ENCODE measurements at regions not wholly inside any gene's neighbourhood (a gene's known extent, or its start where the extent isn't known, plus 50 kb on each side); places are given as distances from the start of the nearest gene placed in this dataset.
"Not testable (repeated sequence)": the region's sequence is repeated elsewhere in the genome, so short reads cannot be mapped to it uniquely, and the experiment has no call there.

GRCh38 chr2:195437521-195437920 lies 219.5 kb upstream of the SLC39A10 start:
- no peak overlapping the region for H2AFZ ChIP-seq (ENCODE audit: low read depth, low read length)

DNA sequence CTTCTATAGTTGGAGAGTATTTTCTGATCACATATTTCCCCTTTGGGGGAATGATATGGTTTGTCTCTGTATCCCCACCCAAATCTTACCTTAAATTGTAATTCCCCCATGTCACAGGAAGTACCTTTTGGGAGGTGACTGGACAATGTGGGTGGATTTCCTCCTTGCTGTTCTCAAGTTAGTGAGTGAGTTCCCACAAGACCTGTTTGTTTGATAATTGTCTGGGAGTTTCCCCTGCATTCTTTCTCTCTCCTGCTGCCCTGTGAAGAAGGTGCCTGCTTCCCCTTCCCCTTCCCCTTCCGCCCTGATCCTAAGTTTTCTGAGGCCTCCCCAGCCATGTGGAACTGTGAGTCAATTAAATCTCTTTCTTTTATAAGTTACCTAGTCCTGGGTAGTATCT lies 222.7 kb upstream of the SLC39A10 start:
- H3K79me2 ChIP-seq (ENCODE audit: insufficient read depth, low read length), result no peaks in the 10 kb centered on the region
- no peaks in the 10 kb centered on the region for H3K36me3 ChIP-seq (ENCODE audit: insufficient read depth, low read length)
- H4K20me1 ChIP-seq (ENCODE audit: insufficient read depth, low read length), result no peaks in the 10 kb centered on the region
- Mint-ChIP-seq H3K27me3 (ENCODE audit: low read depth, unreplicated experiment) (no peaks in the 10 kb centered on the region), H3K27ac (ENCODE audit: unreplicated experiment) (no peak overlapping the region), H3K4me3 (ENCODE audit: unreplicated experiment) (no peak overlapping the region), H3K36me3 (ENCODE audit: low read depth, unreplicated experiment) (no peaks in the 10 kb centered on the region), H3K9me3 (ENCODE audit: unreplicated experiment) (peaks cover 7% of the 10 kb centered on the region), H3K4me1 (ENCODE audit: low read depth, unreplicated experiment) (no peaks in the 10 kb centered on the region)
- H3K27ac ChIP-seq (ENCODE audit: low read depth, low read length), result no peak overlapping the region
- no peak overlapping the region for H3K9ac ChIP-seq (ENCODE audit: low read length)
- H3K9me3 ChIP-seq (ENCODE audit: insufficient read depth, low read depth, low read length), result no peaks in the 10 kb centered on the region
- no peak overlapping the region for H3K4me2 ChIP-seq (ENCODE audit: low read length)
- H3K4me1 ChIP-seq (ENCODE audit: insufficient read depth, low read length), result no peaks in the 10 kb centered on the region
- no peak for FAIRE-seq
- no peak overlapping the region for H2AFZ ChIP-seq (ENCODE audit: low read depth, low read length)
- no peaks in the 10 kb centered on the region for H3K27me3 ChIP-seq (ENCODE audit: insufficient read depth, low read length)
- DNase-seq (ENCODE audit: low read depth), result no peak
- no peak for TF ChIP-seq EZH2 (IDR thresholded peaks at IDR 0.05; ENCODE audit: insufficient read depth, low read length)
- TF ChIP-seq, protein P1, sequence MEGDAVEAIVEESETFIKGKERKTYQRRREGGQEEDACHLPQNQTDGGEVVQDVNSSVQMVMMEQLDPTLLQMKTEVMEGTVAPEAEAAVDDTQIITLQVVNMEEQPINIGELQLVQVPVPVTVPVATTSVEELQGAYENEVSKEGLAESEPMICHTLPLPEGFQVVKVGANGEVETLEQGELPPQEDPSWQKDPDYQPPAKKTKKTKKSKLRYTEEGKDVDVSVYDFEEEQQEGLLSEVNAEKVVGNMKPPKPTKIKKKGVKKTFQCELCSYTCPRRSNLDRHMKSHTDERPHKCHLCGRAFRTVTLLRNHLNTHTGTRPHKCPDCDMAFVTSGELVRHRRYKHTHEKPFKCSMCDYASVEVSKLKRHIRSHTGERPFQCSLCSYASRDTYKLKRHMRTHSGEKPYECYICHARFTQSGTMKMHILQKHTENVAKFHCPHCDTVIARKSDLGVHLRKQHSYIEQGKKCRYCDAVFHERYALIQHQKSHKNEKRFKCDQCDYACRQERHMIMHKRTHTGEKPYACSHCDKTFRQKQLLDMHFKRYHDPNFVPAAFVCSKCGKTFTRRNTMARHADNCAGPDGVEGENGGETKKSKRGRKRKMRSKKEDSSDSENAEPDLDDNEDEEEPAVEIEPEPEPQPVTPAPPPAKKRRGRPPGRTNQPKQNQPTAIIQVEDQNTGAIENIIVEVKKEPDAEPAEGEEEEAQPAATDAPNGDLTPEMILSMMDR (IDR thresholded peaks at IDR 0.05; ENCODE audit: insufficient read depth, low read depth, low read length), result no peak
- no peak overlapping the region for H3K4me3 ChIP-seq (ENCODE audit: insufficient read depth, low read depth, low read length)

More at GRCh38 chr2:195437521-195437920, 219.5 kb upstream of the SLC39A10 start:
- Histone ChIP-seq H3K4me3 (ENCODE audit: insufficient read depth, low read depth, low read length) (no peak overlapping the region), H3K27me3 (ENCODE audit: insufficient read depth, low read length) (no peaks in the 10 kb centered on the region), H3K79me2 (ENCODE audit: insufficient read depth, low read length) (no peaks in the 10 kb centered on the region), H3K9ac (ENCODE audit: low read length) (no peak overlapping the region), H3K36me3 (ENCODE audit: insufficient read depth, low read length) (no peaks in the 10 kb centered on the region), H3K27ac (ENCODE audit: low read depth, low read length) (no peak overlapping the region), H3K4me1 (ENCODE audit: insufficient read depth, low read length) (no peaks in the 10 kb centered on the region), H3K4me2 (ENCODE audit: low read length) (no peak overlapping the region), H3K9me3 (ENCODE audit: insufficient read depth, low read depth, low read length) (peaks cover 8% of the 10 kb centered on the region), H4K20me1 (ENCODE audit: insufficient read depth, low read length) (no peaks in the 10 kb centered on the region)
- DNase-seq (ENCODE audit: low read depth), result no peak
- Mint-ChIP-seq H3K4me3 (ENCODE audit: unreplicated experiment) (no peak overlapping the region), H3K4me1 (ENCODE audit: low read depth, unreplicated experiment) (no peaks in the 10 kb centered on the region), H3K36me3 (ENCODE audit: low read depth, unreplicated experiment) (no peaks in the 10 kb centered on the region), H3K27ac (ENCODE audit: unreplicated experiment) (no peak overlapping the region), H3K9me3 (ENCODE audit: unreplicated experiment) (peaks cover 17% of the 10 kb centered on the region), H3K27me3 (ENCODE audit: low read depth, unreplicated experiment) (no peaks in the 10 kb centered on the region)
- TF ChIP-seq, protein P1 (IDR thresholded peaks at IDR 0.05; ENCODE audit: insufficient read depth, low read depth, low read length), result no peak
- TF ChIP-seq EZH2 (IDR thresholded peaks at IDR 0.05; ENCODE audit: insufficient read depth, low read length), result no peak
- FAIRE-seq, result no peak

DNA sequence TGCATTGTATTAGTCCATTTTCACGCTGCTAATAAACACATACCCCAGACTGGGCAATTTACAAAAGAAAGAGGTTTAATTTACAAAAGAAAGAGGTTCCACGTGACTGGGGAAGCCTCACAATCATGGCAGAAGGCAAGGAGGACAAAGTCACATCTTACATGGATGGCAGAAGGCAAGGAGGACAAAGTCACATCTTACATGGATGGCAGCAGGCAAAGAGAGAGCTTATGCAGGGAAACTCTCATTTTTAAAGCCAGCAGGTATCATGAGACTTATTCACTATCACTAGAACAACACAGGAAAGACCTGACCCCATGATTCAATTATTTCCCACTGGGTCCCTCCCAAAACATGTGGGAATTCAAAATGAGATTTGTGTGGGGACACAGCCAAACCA lies 223.3 kb upstream of the SLC39A10 start:
- not testable (repeated sequence) for H3K9me3 Mint-ChIP-seq (ENCODE audit: unreplicated experiment); FAIRE-seq; H3K9ac ChIP-seq (ENCODE audit: low read length)

More for the DNA sequence above, 223.3 kb upstream of the SLC39A10 start:
- H3K36me3 Mint-ChIP-seq (ENCODE audit: low read depth, unreplicated experiment); H3K27me3 Mint-ChIP-seq (ENCODE audit: low read depth, unreplicated experiment); DNase-seq (ENCODE audit: low read depth); H3K4me3 Mint-ChIP-seq (ENCODE audit: unreplicated experiment); H3K4me1 Mint-ChIP-seq (ENCODE audit: low read depth, unreplicated experiment); H4K20me1 ChIP-seq (ENCODE audit: insufficient read depth, low read length); H3K27me3 ChIP-seq (ENCODE audit: insufficient read depth, low read length); H3K27ac ChIP-seq (ENCODE audit: low read depth, low read length); H3K4me1 ChIP-seq (ENCODE audit: insufficient read depth, low read length); H3K4me2 ChIP-seq (ENCODE audit: low read length); H3K79me2 ChIP-seq (ENCODE audit: insufficient read depth, low read length); H3K4me3 ChIP-seq (ENCODE audit: insufficient read depth, low read depth, low read length); H2AFZ ChIP-seq (ENCODE audit: low read depth, low read length); H3K27ac Mint-ChIP-seq (ENCODE audit: unreplicated experiment); H3K9me3 ChIP-seq (ENCODE audit: insufficient read depth, low read depth, low read length); H3K36me3 ChIP-seq (ENCODE audit: insufficient read depth, low read length): not testable (repeated sequence)
